ENCODE measurements at regions not wholly inside any gene's neighbourhood (a gene's known extent, or its start where the extent isn't known, plus 50 kb on each side); places are given as distances from the start of the nearest gene placed in this dataset.

DNA sequence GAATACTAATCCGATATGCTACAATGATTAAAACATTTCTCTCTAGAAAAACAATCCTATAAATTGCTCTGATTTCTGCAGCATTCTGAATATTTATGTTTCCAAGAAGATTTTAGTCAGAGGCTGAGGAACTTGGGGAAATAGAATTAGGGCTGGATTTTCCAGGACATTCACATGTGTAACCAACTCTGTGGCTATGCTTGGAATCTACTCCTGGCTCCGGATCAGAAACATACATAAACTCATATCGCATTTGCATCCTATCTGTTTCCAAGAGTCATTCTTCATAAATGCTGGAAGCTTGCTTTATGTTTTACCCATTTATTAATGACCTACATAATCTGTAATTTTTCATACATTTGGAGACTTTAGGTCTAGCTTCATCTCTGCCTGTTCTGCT, 459.9 kb upstream of the MARCKS start:
- Histone ChIP-seq H3K27ac (ENCODE audit: low read length) (no peak overlapping the region), H3K27me3 (ENCODE audit: control insufficient read depth, insufficient read depth, low read length) (no peaks in the 10 kb centered on the region), H3K4me3 (ENCODE audit: low read depth in 2 of 2, low read length in 2 of 2) (no peak overlapping the region), H3K36me3 (ENCODE audit: control insufficient read depth, insufficient read depth, low read length) (no peaks in the 10 kb centered on the region), H3K4me1 (ENCODE audit: control insufficient read depth, insufficient read depth, low read length) (no peaks in the 10 kb centered on the region), H3K9me3 (ENCODE audit: control insufficient read depth, insufficient read depth, low read depth, low read length) (no peaks in the 10 kb centered on the region)
- ATAC-seq (no peak), DNase-seq (ENCODE audit: low read depth, low spot score) (no peak)
- no TSS peak for BruUV-seq (replicated peaks)
- CTCF ChIA-PET: no interaction called here
- intact Hi-C loops (cut with micrococcal nuclease; ENCODE audit: unreplicated experiment): no loop called here
- in situ Hi-C loops (cut with HindIII; ENCODE audit: low pct_unique_long_range_greater_than_20kb, low sequenced_read_pairs): no loop called here
- no peak for TF ChIP-seq POLR2AphosphoS5 (IDR thresholded peaks at IDR 0.05; ENCODE audit: low read depth, low read length)
- TF ChIP-seq, protein P1, sequence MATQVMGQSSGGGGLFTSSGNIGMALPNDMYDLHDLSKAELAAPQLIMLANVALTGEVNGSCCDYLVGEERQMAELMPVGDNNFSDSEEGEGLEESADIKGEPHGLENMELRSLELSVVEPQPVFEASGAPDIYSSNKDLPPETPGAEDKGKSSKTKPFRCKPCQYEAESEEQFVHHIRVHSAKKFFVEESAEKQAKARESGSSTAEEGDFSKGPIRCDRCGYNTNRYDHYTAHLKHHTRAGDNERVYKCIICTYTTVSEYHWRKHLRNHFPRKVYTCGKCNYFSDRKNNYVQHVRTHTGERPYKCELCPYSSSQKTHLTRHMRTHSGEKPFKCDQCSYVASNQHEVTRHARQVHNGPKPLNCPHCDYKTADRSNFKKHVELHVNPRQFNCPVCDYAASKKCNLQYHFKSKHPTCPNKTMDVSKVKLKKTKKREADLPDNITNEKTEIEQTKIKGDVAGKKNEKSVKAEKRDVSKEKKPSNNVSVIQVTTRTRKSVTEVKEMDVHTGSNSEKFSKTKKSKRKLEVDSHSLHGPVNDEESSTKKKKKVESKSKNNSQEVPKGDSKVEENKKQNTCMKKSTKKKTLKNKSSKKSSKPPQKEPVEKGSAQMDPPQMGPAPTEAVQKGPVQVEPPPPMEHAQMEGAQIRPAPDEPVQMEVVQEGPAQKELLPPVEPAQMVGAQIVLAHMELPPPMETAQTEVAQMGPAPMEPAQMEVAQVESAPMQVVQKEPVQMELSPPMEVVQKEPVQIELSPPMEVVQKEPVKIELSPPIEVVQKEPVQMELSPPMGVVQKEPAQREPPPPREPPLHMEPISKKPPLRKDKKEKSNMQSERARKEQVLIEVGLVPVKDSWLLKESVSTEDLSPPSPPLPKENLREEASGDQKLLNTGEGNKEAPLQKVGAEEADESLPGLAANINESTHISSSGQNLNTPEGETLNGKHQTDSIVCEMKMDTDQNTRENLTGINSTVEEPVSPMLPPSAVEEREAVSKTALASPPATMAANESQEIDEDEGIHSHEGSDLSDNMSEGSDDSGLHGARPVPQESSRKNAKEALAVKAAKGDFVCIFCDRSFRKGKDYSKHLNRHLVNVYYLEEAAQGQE (IDR thresholded peaks at IDR 0.05; ENCODE audit: insufficient read depth in 1 of 2, low read depth in 2 of 2, low read length in 1 of 2): no peak
- no peak for TF ChIP-seq SIN3A (IDR thresholded peaks at IDR 0.05; ENCODE audit: borderline replicate concordance, insufficient read depth, low read depth, low read length)
- TF ChIP-seq, protein P2, sequence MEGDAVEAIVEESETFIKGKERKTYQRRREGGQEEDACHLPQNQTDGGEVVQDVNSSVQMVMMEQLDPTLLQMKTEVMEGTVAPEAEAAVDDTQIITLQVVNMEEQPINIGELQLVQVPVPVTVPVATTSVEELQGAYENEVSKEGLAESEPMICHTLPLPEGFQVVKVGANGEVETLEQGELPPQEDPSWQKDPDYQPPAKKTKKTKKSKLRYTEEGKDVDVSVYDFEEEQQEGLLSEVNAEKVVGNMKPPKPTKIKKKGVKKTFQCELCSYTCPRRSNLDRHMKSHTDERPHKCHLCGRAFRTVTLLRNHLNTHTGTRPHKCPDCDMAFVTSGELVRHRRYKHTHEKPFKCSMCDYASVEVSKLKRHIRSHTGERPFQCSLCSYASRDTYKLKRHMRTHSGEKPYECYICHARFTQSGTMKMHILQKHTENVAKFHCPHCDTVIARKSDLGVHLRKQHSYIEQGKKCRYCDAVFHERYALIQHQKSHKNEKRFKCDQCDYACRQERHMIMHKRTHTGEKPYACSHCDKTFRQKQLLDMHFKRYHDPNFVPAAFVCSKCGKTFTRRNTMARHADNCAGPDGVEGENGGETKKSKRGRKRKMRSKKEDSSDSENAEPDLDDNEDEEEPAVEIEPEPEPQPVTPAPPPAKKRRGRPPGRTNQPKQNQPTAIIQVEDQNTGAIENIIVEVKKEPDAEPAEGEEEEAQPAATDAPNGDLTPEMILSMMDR (IDR thresholded peaks at IDR 0.05): no peak
- TF ChIP-seq TCF7L2 (IDR thresholded peaks at IDR 0.05; ENCODE audit: low read depth, low read length): no peak
- POLR2A ChIA-PET: interaction anchor here (0.6 kb wide), 1 partner anchor 1737 kb away, joined by 5 read pairs; no protein-coding TSS in a partner anchor

DNA sequence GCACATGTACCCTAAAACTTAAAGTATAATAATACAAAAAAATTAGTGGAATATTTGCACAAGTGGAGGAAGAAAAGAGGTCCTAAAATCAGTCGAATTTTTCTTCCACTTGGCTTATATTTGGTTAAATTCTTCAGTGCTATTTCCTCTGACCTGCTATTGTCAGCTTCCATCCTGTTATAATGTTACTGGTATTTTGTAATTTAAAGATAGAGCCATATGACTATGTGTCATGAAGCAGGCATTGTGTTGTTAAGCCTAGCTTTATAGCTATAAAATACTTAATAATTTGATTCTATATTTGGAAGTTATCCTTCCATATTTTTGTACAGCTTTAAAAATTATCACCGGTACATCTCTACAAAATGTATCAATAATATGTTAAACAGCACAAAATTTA, 455.9 kb upstream of the MARCKS start:
- no peaks in the 10 kb centered on the region for H3K9me3 ChIP-seq (ENCODE audit: control insufficient read depth, insufficient read depth, low read depth, low read length)
- TF ChIP-seq POLR2AphosphoS5 (IDR thresholded peaks at IDR 0.05; ENCODE audit: low read depth, low read length) (no peak), TCF7L2 (IDR thresholded peaks at IDR 0.05; ENCODE audit: low read depth, low read length) (no peak), SIN3A (IDR thresholded peaks at IDR 0.05; ENCODE audit: borderline replicate concordance, insufficient read depth, low read depth, low read length) (no peak)
- TF ChIP-seq, protein P1 (IDR thresholded peaks at IDR 0.05; ENCODE audit: insufficient read depth in 1 of 2, low read depth in 2 of 2, low read length in 1 of 2): no peak
- TF ChIP-seq, protein P2 (IDR thresholded peaks at IDR 0.05): no peak
- no peak for ATAC-seq
- DNase-seq (ENCODE audit: low read depth, low spot score): no peak
- no peak overlapping the region for H3K27ac ChIP-seq (ENCODE audit: low read length)
- no TSS peak for BruUV-seq (replicated peaks)
- no peak overlapping the region for H3K4me3 ChIP-seq (ENCODE audit: low read depth in 2 of 2, low read length in 2 of 2)
- H3K36me3 ChIP-seq (ENCODE audit: control insufficient read depth, insufficient read depth, low read length): no peaks in the 10 kb centered on the region
- intact Hi-C loops (cut with micrococcal nuclease; ENCODE audit: unreplicated experiment) (no loop called here), in situ Hi-C loops (cut with HindIII; ENCODE audit: low pct_unique_long_range_greater_than_20kb, low sequenced_read_pairs) (no loop called here)
- no peaks in the 10 kb centered on the region for H3K27me3 ChIP-seq (ENCODE audit: control insufficient read depth, insufficient read depth, low read length)
- POLR2A ChIA-PET: no interaction called here
- CTCF ChIA-PET: no interaction called here
- no peaks in the 10 kb centered on the region for H3K4me1 ChIP-seq (ENCODE audit: control insufficient read depth, insufficient read depth, low read length)
